Osteoblast (primary cell): ENCODE measurements at regions not wholly inside any gene's neighbourhood (a gene's known extent, or its start where the extent isn't known, plus 50 kb on each side); places are given as distances from the start of the nearest gene placed in this dataset.

Experiments used
- DNase-seq: peaks from one replicate; pipeline ENCODE4 v3.0.0; 2011; ENCODE audit warnings: low spot score, mixed read lengths; ENCODE audit not compliant: insufficient read length; ENCODE audit errors: missing footprints
- H2AFZ ChIP-seq: 2 replicates; pipeline ENCODE4 v1.6.0; 2011; ENCODE audit warnings: mild to moderate bottlenecking, low read length
- H3K27ac ChIP-seq: 2 replicates; pipeline ENCODE4 v1.5.1; 2011; ENCODE audit warnings: mild to moderate bottlenecking, low read depth, low read length, moderate library complexity
- H3K27me3 ChIP-seq: 2 replicates; pipeline ENCODE4 v1.6.0; 2012; ENCODE audit warnings: mild to moderate bottlenecking, control low read depth, inconsistent platforms, low read length, moderate library complexity; ENCODE audit not compliant: insufficient read depth
- H3K36me3 ChIP-seq: 2 replicates; pipeline ENCODE4 v1.5.1; 2011; ENCODE audit warnings: mild to moderate bottlenecking, low read length, control low read depth, moderate library complexity; ENCODE audit not compliant: insufficient read depth
- H3K4me1 ChIP-seq: 2 replicates; pipeline ENCODE4 v1.5.1; 2011; ENCODE audit warnings: mild to moderate bottlenecking, low read length, control low read depth, moderate library complexity; ENCODE audit not compliant: insufficient read depth
- H3K4me2 ChIP-seq: 2 replicates; pipeline ENCODE4 v1.6.0; 2011; ENCODE audit warnings: mild to moderate bottlenecking, low read length; ENCODE audit not compliant: insufficient read depth
- H3K4me3 ChIP-seq: fragments of 200-600 bp; sonication (generic); 3 replicates; pipeline ENCODE4 v1.5.1; 2012; ENCODE audit warnings: mild to moderate bottlenecking, low read length, inconsistent platforms; ENCODE audit not compliant: insufficient read depth
- H3K79me2 ChIP-seq: 2 replicates; pipeline ENCODE4 v1.6.0; 2012; ENCODE audit warnings: mild to moderate bottlenecking, low read length, control low read depth, inconsistent platforms; ENCODE audit not compliant: insufficient read depth
- H3K9me3 ChIP-seq: 2 replicates; pipeline ENCODE4 v1.5.1; 2011; ENCODE audit warnings: low read depth, low read length, control low read depth
- H4K20me1 ChIP-seq: 2 replicates; pipeline ENCODE4 v1.6.0; 2012; ENCODE audit warnings: mild to moderate bottlenecking, low read length, control low read depth; ENCODE audit not compliant: insufficient read depth
- TF ChIP-seq, protein P1 (sequence below): IDR thresholded peaks from 2 replicates; pipeline ENCODE4 v1.5.1; 2011; ENCODE audit warnings: mild to moderate bottlenecking, low read depth, low read length, moderate library complexity; ENCODE audit errors: extremely low read depth

DNA sequence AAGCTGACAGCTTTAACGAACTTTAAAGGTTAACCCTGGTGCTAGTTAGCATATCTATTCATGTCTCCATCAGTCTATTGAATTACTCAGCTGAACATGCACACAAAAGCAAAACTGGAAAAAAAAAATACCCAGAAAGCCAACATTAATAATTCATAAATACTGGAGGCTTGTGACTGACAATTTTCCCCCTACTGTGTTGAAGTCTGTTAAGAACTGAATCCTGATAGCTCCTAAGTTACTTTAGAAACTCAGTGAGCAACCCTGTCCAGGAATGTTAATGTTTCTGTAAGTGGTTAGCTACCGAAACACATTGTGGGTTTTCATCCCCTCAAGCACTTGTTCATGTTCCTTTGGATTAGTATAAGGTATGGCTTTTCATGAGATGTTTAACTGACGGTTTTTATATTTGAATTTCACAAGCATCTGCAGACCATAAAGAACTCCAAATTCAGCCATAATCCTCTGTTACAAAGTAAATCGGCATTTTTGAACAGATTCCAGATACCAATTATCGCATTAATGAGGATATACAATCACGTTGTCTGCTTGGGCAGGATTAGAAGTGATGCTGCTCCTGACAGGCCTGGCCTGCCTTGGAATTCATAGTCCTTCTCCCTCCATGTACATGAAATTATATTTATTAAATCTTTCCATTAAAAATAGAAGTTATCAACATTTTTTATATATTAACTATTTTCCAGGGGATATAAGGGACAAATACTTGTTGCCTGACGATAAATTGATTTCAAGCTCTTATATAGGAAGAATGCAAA lies 331.2 kb downstream of the TLE4 start:
- no peaks in the 10 kb centered on the region for H3K79me2 ChIP-seq
- no peak overlapping the region for H3K27ac ChIP-seq
- H2AFZ ChIP-seq = no peak overlapping the region
- H3K9me3 ChIP-seq = no peaks in the 10 kb centered on the region
- TF ChIP-seq, protein P1, sequence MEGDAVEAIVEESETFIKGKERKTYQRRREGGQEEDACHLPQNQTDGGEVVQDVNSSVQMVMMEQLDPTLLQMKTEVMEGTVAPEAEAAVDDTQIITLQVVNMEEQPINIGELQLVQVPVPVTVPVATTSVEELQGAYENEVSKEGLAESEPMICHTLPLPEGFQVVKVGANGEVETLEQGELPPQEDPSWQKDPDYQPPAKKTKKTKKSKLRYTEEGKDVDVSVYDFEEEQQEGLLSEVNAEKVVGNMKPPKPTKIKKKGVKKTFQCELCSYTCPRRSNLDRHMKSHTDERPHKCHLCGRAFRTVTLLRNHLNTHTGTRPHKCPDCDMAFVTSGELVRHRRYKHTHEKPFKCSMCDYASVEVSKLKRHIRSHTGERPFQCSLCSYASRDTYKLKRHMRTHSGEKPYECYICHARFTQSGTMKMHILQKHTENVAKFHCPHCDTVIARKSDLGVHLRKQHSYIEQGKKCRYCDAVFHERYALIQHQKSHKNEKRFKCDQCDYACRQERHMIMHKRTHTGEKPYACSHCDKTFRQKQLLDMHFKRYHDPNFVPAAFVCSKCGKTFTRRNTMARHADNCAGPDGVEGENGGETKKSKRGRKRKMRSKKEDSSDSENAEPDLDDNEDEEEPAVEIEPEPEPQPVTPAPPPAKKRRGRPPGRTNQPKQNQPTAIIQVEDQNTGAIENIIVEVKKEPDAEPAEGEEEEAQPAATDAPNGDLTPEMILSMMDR = no peak
- H3K4me3 ChIP-seq = no peak overlapping the region
- DNase-seq = no peak
- H4K20me1 ChIP-seq = no peaks in the 10 kb centered on the region
- no peak overlapping the region for H3K4me2 ChIP-seq
- H3K27me3 ChIP-seq = no peaks in the 10 kb centered on the region
- no peaks in the 10 kb centered on the region for H3K36me3 ChIP-seq
- H3K4me1 ChIP-seq = no peaks in the 10 kb centered on the region

DNA sequence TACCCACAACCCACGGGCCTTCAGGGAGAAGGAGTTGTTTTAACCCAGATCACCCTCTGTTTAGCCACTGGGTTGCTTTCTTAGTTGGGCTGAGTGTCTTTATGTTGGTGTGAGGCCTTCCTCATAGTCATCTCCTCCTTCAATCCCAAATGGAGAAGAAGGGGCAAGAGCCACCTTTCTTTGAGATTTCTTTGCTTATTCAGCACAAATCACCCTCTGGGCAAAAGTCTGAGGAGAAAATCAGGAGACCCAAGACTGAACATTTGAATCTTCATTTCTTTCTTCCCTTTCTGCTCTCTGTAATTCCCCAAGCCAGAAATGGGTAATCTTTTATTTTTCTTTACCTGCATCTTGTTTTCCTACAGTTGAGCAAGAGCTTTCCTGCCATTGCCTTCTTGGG lies 329.0 kb downstream of the TLE4 start:
- H4K20me1 ChIP-seq = no peaks in the 10 kb centered on the region
- no peak overlapping the region for H3K27ac ChIP-seq
- no peaks in the 10 kb centered on the region for H3K4me1 ChIP-seq
- H3K79me2 ChIP-seq = no peaks in the 10 kb centered on the region
- no peak overlapping the region for H2AFZ ChIP-seq
- TF ChIP-seq, protein P1 = no peak
- no peak for DNase-seq
- no peak overlapping the region for H3K4me2 ChIP-seq
- no peaks in the 10 kb centered on the region for H3K36me3 ChIP-seq
- H3K9me3 ChIP-seq = no peaks in the 10 kb centered on the region
- no peak overlapping the region for H3K4me3 ChIP-seq
- H3K27me3 ChIP-seq = no peaks in the 10 kb centered on the region

DNA sequence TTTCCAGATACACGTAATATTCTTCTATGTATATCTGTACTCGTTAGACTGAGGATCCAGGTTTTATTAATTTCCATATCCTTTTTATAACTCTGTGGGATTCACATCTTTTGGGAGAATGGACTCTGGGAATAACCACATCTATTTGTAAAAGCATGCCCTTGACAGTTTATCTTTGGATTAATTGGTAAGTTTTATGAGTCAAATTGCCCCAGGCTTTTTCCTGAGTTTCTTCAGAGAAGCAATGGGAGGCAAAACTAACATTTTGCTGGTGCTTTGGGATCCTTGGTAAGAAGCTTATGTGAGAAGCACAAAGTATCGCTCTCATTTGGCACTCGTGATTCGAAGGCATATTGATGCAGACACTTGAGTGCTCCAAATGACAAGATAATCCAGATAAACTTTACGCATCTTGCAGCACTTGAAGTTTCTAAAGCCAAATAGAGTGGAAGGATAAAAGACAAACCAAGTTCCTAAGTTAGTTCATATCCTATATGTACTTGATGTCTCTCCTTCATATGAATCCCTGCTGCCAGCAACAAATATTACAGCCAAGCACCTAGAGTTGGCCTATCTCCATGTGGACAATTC lies 324.7 kb downstream of the TLE4 start:
- no peaks in the 10 kb centered on the region for H4K20me1 ChIP-seq
- peaks cover 4% of the 10 kb centered on the region for H3K27me3 ChIP-seq
- no peaks in the 10 kb centered on the region for H3K4me1 ChIP-seq
- no peak for DNase-seq
- no peaks in the 10 kb centered on the region for H3K9me3 ChIP-seq
- H3K27ac ChIP-seq = no peak overlapping the region
- H3K4me2 ChIP-seq = no peak overlapping the region
- TF ChIP-seq, protein P1 = no peak
- no peaks in the 10 kb centered on the region for H3K36me3 ChIP-seq
- no peaks in the 10 kb centered on the region for H3K79me2 ChIP-seq
- H2AFZ ChIP-seq = no peak overlapping the region
- no peak overlapping the region for H3K4me3 ChIP-seq

DNA sequence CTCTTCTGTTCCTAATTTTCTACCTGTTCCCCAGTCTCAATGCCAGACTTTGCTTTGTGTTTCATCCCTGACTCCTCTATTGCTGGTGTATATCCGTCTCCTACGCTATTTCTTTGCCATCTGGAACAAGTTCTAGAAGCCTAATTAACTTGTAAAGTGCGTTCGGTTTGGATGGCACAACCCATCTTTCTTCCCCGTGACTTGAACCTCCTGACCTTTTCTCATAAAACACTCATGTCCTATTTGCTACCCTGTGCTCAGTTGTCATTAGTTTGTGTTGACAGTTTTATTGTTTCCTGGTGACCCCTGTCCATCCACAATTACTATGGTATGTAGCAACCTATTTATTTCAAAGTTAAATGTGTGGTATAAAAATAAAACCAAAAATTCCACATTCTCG lies 323.5 kb downstream of the TLE4 start:
- no peaks in the 10 kb centered on the region for H3K79me2 ChIP-seq
- no peaks in the 10 kb centered on the region for H4K20me1 ChIP-seq
- TF ChIP-seq, protein P1 = no peak
- no peak overlapping the region for H3K4me3 ChIP-seq
- no peak for DNase-seq
- peaks cover 4% of the 10 kb centered on the region for H3K27me3 ChIP-seq
- no peak overlapping the region for H2AFZ ChIP-seq
- H3K36me3 ChIP-seq = no peaks in the 10 kb centered on the region
- H3K4me1 ChIP-seq = no peaks in the 10 kb centered on the region
- H3K27ac ChIP-seq = no peak overlapping the region
- H3K4me2 ChIP-seq = no peak overlapping the region
- no peaks in the 10 kb centered on the region for H3K9me3 ChIP-seq
